IMR-90 (cell line): ENCODE measurements at regions not wholly inside any gene's neighbourhood (a gene's known extent, or its start where the extent isn't known, plus 50 kb on each side); places are given as distances from the start of the nearest gene placed in this dataset.

ENCODE experiments used
- ATAC-seq: fragments of 200-7000 bp; cut with Tn5 transposase; 2 replicates; pipeline ENCODE4 v1.9.1; 2020; ENCODE audit warnings: low read depth, mild to moderate bottlenecking, moderate library complexity
- BruUV-seq: library from RNA; stranded (reverse); fragments of 400-500 nt; replicated peaks from 2 replicates; lab custom pipeline; 2021; lab: Mats Ljungman, UMichigan
- CTCF ChIA-PET: fragments of 300-600 bp; formaldehyde crosslinking; extraction: SDS; loops from one replicate; lab custom pipeline; 2021; ENCODE audit warnings: antibody characterized with exemption; lab: Yijun Ruan, JAX
- POLR2A ChIA-PET: fragments of 300-600 bp; sonication (Branson Sonifier 250); formaldehyde crosslinking; loops from one replicate; lab custom pipeline; 2022; ENCODE audit warnings: antibody characterized with exemption; ENCODE audit not compliant: unreplicated experiment; lab: Charles Lee
- DNase-seq: peaks from one replicate; pipeline ENCODE4 v3.0.0; 2013
- H2AFZ ChIP-seq: replicated peaks from 2 replicates; pipeline ENCODE3; 2013; ENCODE audit warnings: low read length, mild to moderate bottlenecking; ENCODE audit not compliant: poor library complexity
- H2AK5ac ChIP-seq: 2 replicates; pipeline ENCODE4 v1.6.1; 2013; ENCODE audit warnings: low read depth, low read length, inconsistent platforms
- H2AK9ac ChIP-seq: replicated peaks from 2 replicates; pipeline ENCODE3; 2013; ENCODE audit warnings: mild to moderate bottlenecking, low read depth, low read length, moderate library complexity; ENCODE audit not compliant: poor library complexity
- H2BK120ac ChIP-seq: 2 replicates; pipeline ENCODE4 v1.6.1; 2013; ENCODE audit warnings: low read depth, low read length, inconsistent platforms
- H2BK15ac ChIP-seq: 3 replicates; pipeline ENCODE4 v1.6.1; 2013; ENCODE audit warnings: low read depth, low read length, inconsistent platforms
- H2BK20ac ChIP-seq: 2 replicates; pipeline ENCODE4 v1.6.1; 2013; ENCODE audit warnings: low read depth, mild to moderate bottlenecking, inconsistent platforms, low read length, moderate library complexity
- H2BK5ac ChIP-seq: 2 replicates; pipeline ENCODE4 v1.6.1; 2013; ENCODE audit warnings: mild to moderate bottlenecking, low read depth, low read length, inconsistent platforms; ENCODE audit not compliant: poor library complexity, severe bottlenecking
- H3K14ac ChIP-seq: replicated peaks from 2 replicates; pipeline ENCODE4 v1.6.1; 2013; ENCODE audit warnings: low read depth, low read length, inconsistent platforms
- H3K18ac ChIP-seq: 2 replicates; pipeline ENCODE4 v1.6.1; 2013; ENCODE audit warnings: low read depth, low read length, control low read depth
- H3K23ac ChIP-seq: 2 replicates; pipeline ENCODE4 v1.6.1; 2013; ENCODE audit warnings: low read depth, low read length, inconsistent platforms
- H3K27ac ChIP-seq: 2 replicates; pipeline ENCODE4 v1.5.1; 2013; ENCODE audit warnings: mild to moderate bottlenecking, control low read depth, low read length; ENCODE audit not compliant: insufficient read depth
- H3K27me3 ChIP-seq: 2 replicates; pipeline ENCODE4 v1.6.1; 2013; ENCODE audit warnings: low read length; ENCODE audit not compliant: control insufficient read depth, insufficient read depth
- H3K36me3 ChIP-seq: 2 replicates; pipeline ENCODE4 v1.6.1; 2013; ENCODE audit warnings: low read length, mixed read lengths; ENCODE audit not compliant: control insufficient read depth, insufficient read depth
- H3K4ac ChIP-seq: 2 replicates; pipeline ENCODE4 v1.6.1; 2013; ENCODE audit warnings: low read depth, low read length, inconsistent platforms
- H3K4me1 ChIP-seq: 2 replicates; pipeline ENCODE4 v1.6.1; 2013; ENCODE audit warnings: low read length, mixed read lengths; ENCODE audit not compliant: control insufficient read depth, insufficient read depth
- H3K4me2 ChIP-seq: 2 replicates; pipeline ENCODE4 v1.6.1; 2013; ENCODE audit warnings: low read depth, mild to moderate bottlenecking, control low read depth, low read length, moderate library complexity
- H3K4me3 ChIP-seq: 2 replicates; pipeline ENCODE4 v1.5.1; 2013; ENCODE audit warnings: low read depth, mild to moderate bottlenecking, control low read depth, low read length, moderate library complexity; ENCODE audit not compliant: insufficient read depth
- H3K56ac ChIP-seq: 2 replicates; pipeline ENCODE4 v1.6.1; 2013; ENCODE audit warnings: low read length, inconsistent platforms; ENCODE audit not compliant: insufficient read depth; ENCODE audit errors: extremely low read depth
- H3K79me1 ChIP-seq, 2 experiments: 2 replicates each; pipeline ENCODE4 v1.6.1; 2013; ENCODE audit warnings: low read length in 2 of 2, inconsistent platforms in 1 of 2, low read depth in 1 of 2
- H3K9ac ChIP-seq: 2 replicates; pipeline ENCODE4 v1.6.1; 2013; ENCODE audit warnings: low read depth, low read length, control low read depth
- H3K9me1 ChIP-seq: 2 replicates; pipeline ENCODE4 v1.6.1; 2013; ENCODE audit warnings: low read length, inconsistent platforms; ENCODE audit not compliant: insufficient read depth
- H3K9me3 ChIP-seq: 2 replicates; pipeline ENCODE4 v1.6.1; 2013; ENCODE audit warnings: low read length; ENCODE audit not compliant: control insufficient read depth, insufficient read depth
- H4K20me1 ChIP-seq: 2 replicates; pipeline ENCODE4 v1.6.1; 2013; ENCODE audit warnings: low read length, inconsistent platforms; ENCODE audit not compliant: insufficient read depth
- H4K5ac ChIP-seq: 2 replicates; pipeline ENCODE4 v1.6.1; 2013; ENCODE audit warnings: mild to moderate bottlenecking, low read depth, low read length, control low read depth
- H4K8ac ChIP-seq, 2 experiments: 2 replicates each; pipeline ENCODE4 v1.6.1; 2013; ENCODE audit warnings: low read depth in 2 of 2, low read length in 2 of 2, control low read depth in 1 of 2, inconsistent platforms in 1 of 2
- H4K91ac ChIP-seq: 2 replicates; pipeline ENCODE4 v1.6.1; 2013; ENCODE audit warnings: low read depth, low read length, inconsistent platforms; ENCODE audit not compliant: insufficient read depth
- BHLHE40 ChIP-seq: fragments of 150-350 bp; IDR thresholded peaks from 2 replicates; pipeline ENCODE4 v1.6.1; 2016; ENCODE audit warnings: mild to moderate bottlenecking, low read depth, low read length
- CEBPB ChIP-seq: IDR thresholded peaks from 2 replicates; pipeline ENCODE4 v1.6.1; 2012; ENCODE audit warnings: low read depth, low read length, improper control_type of control experiment
- CHD1 ChIP-seq: IDR thresholded peaks from 2 replicates; pipeline ENCODE4 v1.6.1; 2012; ENCODE audit warnings: low read depth, low read length, improper control_type of control experiment
- FOS ChIP-seq: fragments of 150-350 bp; IDR thresholded peaks from 2 replicates; pipeline ENCODE4 v1.6.1; 2016; ENCODE audit warnings: low read depth, low read length
- MAFK ChIP-seq: IDR thresholded peaks from 2 replicates; pipeline ENCODE4 v1.6.1; 2012; ENCODE audit warnings: low read depth, low read length, improper control_type of control experiment
- MAZ ChIP-seq: IDR thresholded peaks from 2 replicates; pipeline ENCODE4 v1.6.1; 2012; ENCODE audit warnings: low read depth, mild to moderate bottlenecking, low read length, improper control_type of control experiment, moderate library complexity, borderline replicate concordance
- MXI1 ChIP-seq: IDR thresholded peaks from 2 replicates; pipeline ENCODE4 v1.6.1; 2012; ENCODE audit warnings: low read depth, mild to moderate bottlenecking, low read length, moderate library complexity, borderline replicate concordance
- NFE2L2 ChIP-seq: fragments of 150-350 bp; IDR thresholded peaks from 2 replicates; pipeline ENCODE4 v1.6.1; 2016; ENCODE audit warnings: low read depth, mild to moderate bottlenecking, low read length
- POLR2A ChIP-seq: IDR thresholded peaks from 2 replicates; pipeline ENCODE4 v1.6.1; 2012; ENCODE audit warnings: mild to moderate bottlenecking, low read depth, low read length
- RAD21 ChIP-seq: IDR thresholded peaks from 2 replicates; pipeline ENCODE4 v1.6.1; 2012; ENCODE audit warnings: low read length, improper control_type of control experiment
- RCOR1 ChIP-seq: IDR thresholded peaks from 2 replicates; pipeline ENCODE4 v1.6.1; 2012; ENCODE audit warnings: mild to moderate bottlenecking, low read length, improper control_type of control experiment; ENCODE audit not compliant: insufficient replicate concordance
- RFX5 ChIP-seq: IDR thresholded peaks from 2 replicates; pipeline ENCODE4 v1.8.0; 2012; ENCODE audit warnings: low read depth, mild to moderate bottlenecking, low read length, moderate library complexity
- SMC3 ChIP-seq: fragments of 150-350 bp; IDR thresholded peaks from 2 replicates; pipeline ENCODE4 v1.6.1; 2016; ENCODE audit warnings: low read depth, mild to moderate bottlenecking, antibody characterized with exemption, low read length, moderate library complexity
- WGBS, 2 experiments: methylation state at CpG; one replicate each; pipeline versions ENCODE4 v1.1.5 to v1.1.7; 2013; ENCODE audit warnings: missing lambda C conversion rate in 2 of 2; ENCODE audit not compliant: insufficient read length in 1 of 2; ENCODE audit errors: extremely low coverage in 2 of 2; 5-methylcytosine and 5-hydroxymethylcytosine counted together
- dilution Hi-C: fragments of 300-500 bp; cut with HindIII; formaldehyde crosslinking; loops from one replicate; pipeline ENCODE4 v1.14.3; 2018; ENCODE audit warnings: low sequenced_read_pairs; ENCODE audit not compliant: unreplicated experiment
- in situ Hi-C: fragments of 300-500 bp; cut with MboI; formaldehyde crosslinking; loops from 3 replicates; pipeline ENCODE4 v1.14.3; 2019; ENCODE audit warnings: low sequenced_read_pairs, inconsistent platforms, mixed read lengths
- intact Hi-C: fragments of 100-400 bp; cut with micrococcal nuclease; formaldehyde crosslinking; loops from 2 replicates; pipeline ENCODE4 v1.10.0; 2022
- TF ChIP-seq, protein P1 (sequence below): fragments of 150-350 bp; IDR thresholded peaks from 2 replicates; pipeline ENCODE4 v1.6.1; 2016; ENCODE audit warnings: low read depth, mild to moderate bottlenecking, low read length, moderate library complexity, borderline replicate concordance
- TF ChIP-seq, protein P2 (sequence below): fragments of 150-350 bp; IDR thresholded peaks from 2 replicates; pipeline ENCODE4 v1.6.1; 2017; ENCODE audit warnings: mild to moderate bottlenecking, antibody characterized with exemption, low read length, low read depth
- TF ChIP-seq, protein P3 (sequence below): conservative IDR thresholded peaks from 2 replicates; pipeline ENCODE4 v1.5.1; 2012; ENCODE audit warnings: mild to moderate bottlenecking, low read depth, low read length, improper control_type of control experiment

DNA sequence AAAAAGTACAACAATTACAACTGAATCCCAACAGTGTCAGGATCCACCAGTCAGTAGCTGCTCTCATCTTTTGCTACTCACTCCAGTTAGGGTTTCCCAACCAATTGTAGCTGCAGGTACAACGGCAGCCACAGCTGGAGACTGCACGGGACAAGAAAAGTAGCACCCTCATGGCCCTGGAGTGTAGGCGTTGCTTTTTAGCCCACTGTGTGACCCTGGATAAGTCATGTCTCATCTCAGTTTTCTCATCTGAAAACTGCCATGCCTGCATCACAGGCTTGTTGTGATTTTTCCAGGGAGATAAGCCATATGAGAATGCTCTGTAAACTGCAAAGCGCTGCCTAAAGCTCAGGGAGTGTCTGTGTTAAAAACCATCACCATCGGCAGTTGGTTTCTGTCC is 535.6 kb upstream of the IL12A start:
- Histone ChIP-seq H3K4me3 (no peak overlapping the region), H3K79me1 (no peaks in the 10 kb centered on the region), H3K23ac (no peak overlapping the region), H3K27ac (no peak overlapping the region), H3K9me1 (peaks cover under 1% of the 10 kb centered on the region; the same call in 1 of the 2 replicates), H3K36me3 (no peaks in the 10 kb centered on the region), H4K91ac (no peak overlapping the region), H2BK5ac (no peak overlapping the region), H3K4me2 (no peak overlapping the region), H2AK5ac (no peak overlapping the region), H3K9me3 (no peaks in the 10 kb centered on the region), H4K20me1 (no peaks in the 10 kb centered on the region), H3K4ac (no peak overlapping the region), H2BK15ac (no peak overlapping the region), H3K27me3 (no peaks in the 10 kb centered on the region), H2AFZ (peak overlapping the region; percentile 12), H3K14ac (no peak overlapping the region), H2BK120ac (no peak overlapping the region), H3K18ac (no peak overlapping the region), H2AK9ac (no peak overlapping the region), H2BK20ac (no peak overlapping the region), H4K5ac (no peak overlapping the region), H3K4me1 (peaks cover 2% of the 10 kb centered on the region), H4K8ac (no peak overlapping the region), H3K56ac (no peak overlapping the region), H3K9ac (no peak overlapping the region)
- DNase-seq, result no peak
- in situ Hi-C loops, result no loop called here
- CTCF ChIA-PET, result no interaction called here
- dilution Hi-C loops, result no loop called here
- POLR2A ChIA-PET, result no interaction called here
- ATAC-seq, result no peak
- TF ChIP-seq MAZ (no peak), SMC3 (no peak), RCOR1 (no peak), MAFK (no peak), FOS (no peak), POLR2A (no peak), RFX5 (no peak), CEBPB (no peak), BHLHE40 (no peak), RAD21 (no peak), CHD1 (no peak), MXI1 (no peak), NFE2L2 (no peak)
- TF ChIP-seq, protein P1, sequence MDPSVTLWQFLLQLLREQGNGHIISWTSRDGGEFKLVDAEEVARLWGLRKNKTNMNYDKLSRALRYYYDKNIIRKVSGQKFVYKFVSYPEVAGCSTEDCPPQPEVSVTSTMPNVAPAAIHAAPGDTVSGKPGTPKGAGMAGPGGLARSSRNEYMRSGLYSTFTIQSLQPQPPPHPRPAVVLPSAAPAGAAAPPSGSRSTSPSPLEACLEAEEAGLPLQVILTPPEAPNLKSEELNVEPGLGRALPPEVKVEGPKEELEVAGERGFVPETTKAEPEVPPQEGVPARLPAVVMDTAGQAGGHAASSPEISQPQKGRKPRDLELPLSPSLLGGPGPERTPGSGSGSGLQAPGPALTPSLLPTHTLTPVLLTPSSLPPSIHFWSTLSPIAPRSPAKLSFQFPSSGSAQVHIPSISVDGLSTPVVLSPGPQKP, result no peak
- TF ChIP-seq, protein P2, sequence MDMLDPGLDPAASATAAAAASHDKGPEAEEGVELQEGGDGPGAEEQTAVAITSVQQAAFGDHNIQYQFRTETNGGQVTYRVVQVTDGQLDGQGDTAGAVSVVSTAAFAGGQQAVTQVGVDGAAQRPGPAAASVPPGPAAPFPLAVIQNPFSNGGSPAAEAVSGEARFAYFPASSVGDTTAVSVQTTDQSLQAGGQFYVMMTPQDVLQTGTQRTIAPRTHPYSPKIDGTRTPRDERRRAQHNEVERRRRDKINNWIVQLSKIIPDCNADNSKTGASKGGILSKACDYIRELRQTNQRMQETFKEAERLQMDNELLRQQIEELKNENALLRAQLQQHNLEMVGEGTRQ, result no peak
- TF ChIP-seq, protein P3, sequence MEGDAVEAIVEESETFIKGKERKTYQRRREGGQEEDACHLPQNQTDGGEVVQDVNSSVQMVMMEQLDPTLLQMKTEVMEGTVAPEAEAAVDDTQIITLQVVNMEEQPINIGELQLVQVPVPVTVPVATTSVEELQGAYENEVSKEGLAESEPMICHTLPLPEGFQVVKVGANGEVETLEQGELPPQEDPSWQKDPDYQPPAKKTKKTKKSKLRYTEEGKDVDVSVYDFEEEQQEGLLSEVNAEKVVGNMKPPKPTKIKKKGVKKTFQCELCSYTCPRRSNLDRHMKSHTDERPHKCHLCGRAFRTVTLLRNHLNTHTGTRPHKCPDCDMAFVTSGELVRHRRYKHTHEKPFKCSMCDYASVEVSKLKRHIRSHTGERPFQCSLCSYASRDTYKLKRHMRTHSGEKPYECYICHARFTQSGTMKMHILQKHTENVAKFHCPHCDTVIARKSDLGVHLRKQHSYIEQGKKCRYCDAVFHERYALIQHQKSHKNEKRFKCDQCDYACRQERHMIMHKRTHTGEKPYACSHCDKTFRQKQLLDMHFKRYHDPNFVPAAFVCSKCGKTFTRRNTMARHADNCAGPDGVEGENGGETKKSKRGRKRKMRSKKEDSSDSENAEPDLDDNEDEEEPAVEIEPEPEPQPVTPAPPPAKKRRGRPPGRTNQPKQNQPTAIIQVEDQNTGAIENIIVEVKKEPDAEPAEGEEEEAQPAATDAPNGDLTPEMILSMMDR, result no peak
- BruUV-seq, result no TSS peak
- whole genome bisulfite sequencing, 2 experiments, result 100% methylated on average over 2 of the region's 5 CpGs; no CpG with 5 or more reads in 1 of the 2 experiments
- intact Hi-C loops, result loop anchor here (10.0 kb wide), 2 partner anchors 312 to 352 kb away; no protein-coding TSS in a partner anchor
